Activated CD4-positive, alpha-beta memory T cell treated with anti-CD3 and anti-CD28 coated beads, Interleukin-2, amount 10 ng/mL, durations not matched to agents 7 days and 5 days (primary cell): ENCODE measurements at regions not wholly inside any gene's neighbourhood (a gene's known extent, or its start where the extent isn't known, plus 50 kb on each side); places are given as distances from the start of the nearest gene placed in this dataset.

Experiments
- CTCF ChIA-PET: fragments of 350-600 bp; sonication (Branson Sonifier 250); formaldehyde crosslinking; loops from one replicate; lab custom pipeline; 2021; ENCODE audit warnings: antibody characterized with exemption, inconsistent platforms; lab: Charles Lee
- POLR2A ChIA-PET: fragments of 350-600 bp; sonication (Branson Sonifier 250); formaldehyde crosslinking; loops from one replicate; lab custom pipeline; 2021; ENCODE audit warnings: antibody characterized with exemption; lab: Charles Lee
- DNase-seq: peaks from one replicate; pipeline ENCODE4 v3.0.0-alpha.2; 2020
- H3K27ac Mint-ChIP-seq: one replicate; pipeline ENCODE4 v1.8.0; 2021; ENCODE audit warnings: mild to moderate bottlenecking, mixed read lengths
- H3K27me3 Mint-ChIP-seq: one replicate; pipeline ENCODE4 v1.8.0; 2021; ENCODE audit warnings: mixed read lengths
- H3K36me3 Mint-ChIP-seq: one replicate; pipeline ENCODE4 v1.8.0; 2021; ENCODE audit warnings: low read depth, mixed read lengths
- H3K4me1 Mint-ChIP-seq: one replicate; pipeline ENCODE4 v1.8.0; 2021; ENCODE audit warnings: mixed read lengths
- H3K4me3 Mint-ChIP-seq: one replicate; pipeline ENCODE4 v1.8.0; 2021; ENCODE audit warnings: mild to moderate bottlenecking, mixed read lengths
- H3K9me3 Mint-ChIP-seq: one replicate; pipeline ENCODE4 v1.8.0; 2021; ENCODE audit warnings: mixed read lengths

GRCh38 chr5:30667293-30667692, 526.2 kb upstream of the CDH6 start:
- Mint-ChIP-seq H3K27me3 (no peaks in the 10 kb centered on the region), H3K27ac (no peak overlapping the region), H3K36me3 (no peaks in the 10 kb centered on the region), H3K9me3 (peaks cover 10% of the 10 kb centered on the region), H3K4me3 (no peak overlapping the region), H3K4me1 (no peaks in the 10 kb centered on the region)
- DNase-seq, result no peak
- ChIA-PET POLR2A (no interaction called here), CTCF (no interaction called here)

- no peaks in the 10 kb centered on the region for H3K36me3 Mint-ChIP-seq
- CTCF ChIA-PET, result no interaction called here
- peaks cover 11% of the 10 kb centered on the region for H3K9me3 Mint-ChIP-seq
- no peak overlapping the region for H3K4me3 Mint-ChIP-seq
- H3K4me1 Mint-ChIP-seq, result no peaks in the 10 kb centered on the region
- DNase-seq, result no peak
- H3K27me3 Mint-ChIP-seq, result no peaks in the 10 kb centered on the region
- no peak overlapping the region for H3K27ac Mint-ChIP-seq
- POLR2A ChIA-PET, result no interaction called here
Observed at GRCh38 chr5:30663536-30663935, 530.0 kb upstream of the CDH6 start.

DNA sequence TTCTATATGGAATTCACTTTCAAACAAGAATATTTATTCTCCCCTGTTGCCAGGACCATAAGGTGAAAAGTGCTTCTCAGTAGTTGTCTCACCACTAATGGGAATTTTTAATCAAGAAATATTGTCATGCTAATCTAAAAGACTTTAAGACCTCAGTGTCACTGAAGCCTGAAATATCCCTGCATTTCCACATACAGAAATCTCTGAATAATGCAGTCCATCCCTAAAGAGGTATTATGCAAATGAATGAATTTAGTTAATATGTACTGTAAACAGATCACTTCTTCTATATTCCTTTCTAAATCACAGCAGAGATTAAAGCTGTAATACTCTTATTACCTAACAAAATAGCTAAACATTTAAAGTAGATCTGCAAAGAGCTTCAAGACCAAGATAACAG, 531.1 kb upstream of the CDH6 start:
- POLR2A ChIA-PET, result no interaction called here
- Mint-ChIP-seq H3K27me3 (no peaks in the 10 kb centered on the region), H3K4me3 (no peak overlapping the region), H3K4me1 (no peaks in the 10 kb centered on the region), H3K36me3 (no peaks in the 10 kb centered on the region), H3K9me3 (peaks cover 11% of the 10 kb centered on the region), H3K27ac (no peak overlapping the region)
- CTCF ChIA-PET, result no interaction called here
- DNase-seq, result no peak

- H3K27ac Mint-ChIP-seq, result no peak overlapping the region
- H3K9me3 Mint-ChIP-seq, result peaks cover 14% of the 10 kb centered on the region
- no peaks in the 10 kb centered on the region for H3K4me1 Mint-ChIP-seq
- POLR2A ChIA-PET, result no interaction called here
- DNase-seq, result no peak
- no peaks in the 10 kb centered on the region for H3K27me3 Mint-ChIP-seq
- H3K36me3 Mint-ChIP-seq, result no peaks in the 10 kb centered on the region
- H3K4me3 Mint-ChIP-seq, result no peak overlapping the region
- CTCF ChIA-PET, result no interaction called here
Observed at GRCh38 chr5:30661730-30662129, 531.8 kb upstream of the CDH6 start.

DNA sequence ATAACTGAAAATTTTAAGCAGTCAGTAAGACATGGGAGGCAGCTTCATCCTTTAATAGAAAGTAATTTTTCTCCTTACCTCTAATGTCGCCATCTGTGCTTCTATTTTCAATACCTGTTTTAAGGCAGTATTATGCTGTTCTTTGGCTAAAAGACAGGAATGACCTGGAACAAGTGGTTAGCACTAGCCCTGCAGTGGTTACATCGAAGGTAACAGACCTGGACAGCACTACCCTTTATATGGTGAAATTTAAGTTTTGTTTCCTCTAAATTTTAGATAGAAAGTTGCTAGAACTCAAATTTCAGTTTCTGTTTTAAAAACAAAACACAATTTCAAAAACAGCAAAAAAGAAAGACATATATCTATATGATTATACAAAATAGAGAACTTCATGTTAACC, 534.1 kb upstream of the CDH6 start:
- ChIA-PET POLR2A (no interaction called here), CTCF (no interaction called here)
- no peak for DNase-seq

GRCh38 chr5:30650311-30650710, 543.2 kb upstream of the CDH6 start:
- Mint-ChIP-seq H3K4me1 (no peaks in the 10 kb centered on the region), H3K36me3 (no peaks in the 10 kb centered on the region), H3K27me3 (no peaks in the 10 kb centered on the region), H3K9me3 (peaks cover 4% of the 10 kb centered on the region), H3K27ac (no peak overlapping the region), H3K4me3 (no peak overlapping the region)
- POLR2A ChIA-PET, result no interaction called here
- CTCF ChIA-PET, result no interaction called here
- DNase-seq, result no peak

More for the DNA sequence above, 534.1 kb upstream of the CDH6 start:
- H3K4me1 Mint-ChIP-seq, result no peaks in the 10 kb centered on the region
- no peaks in the 10 kb centered on the region for H3K27me3 Mint-ChIP-seq
- no peaks in the 10 kb centered on the region for H3K36me3 Mint-ChIP-seq
- H3K9me3 Mint-ChIP-seq, result peaks cover 12% of the 10 kb centered on the region
- no peak overlapping the region for H3K27ac Mint-ChIP-seq
- H3K4me3 Mint-ChIP-seq, result no peak overlapping the region

DNA sequence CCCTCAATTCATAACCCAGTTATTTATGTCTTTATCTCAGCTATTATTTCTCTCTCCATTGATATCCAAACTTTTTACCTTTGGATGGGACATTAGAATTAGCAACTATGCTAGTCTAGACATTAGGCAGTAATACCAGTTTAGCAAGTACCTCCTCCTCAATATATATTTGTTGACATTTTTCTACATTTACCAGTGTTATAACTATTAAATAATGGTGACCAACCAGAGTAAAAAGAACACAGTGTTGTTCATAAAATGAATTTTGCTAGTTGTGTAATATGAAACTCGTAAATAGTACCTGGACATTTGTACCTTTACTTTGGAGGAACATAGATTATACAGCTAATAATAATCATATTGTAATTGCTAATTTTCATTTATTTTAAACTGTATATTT, 554.6 kb upstream of the CDH6 start:
- no peak for DNase-seq
- H3K4me1 Mint-ChIP-seq, result no peaks in the 10 kb centered on the region
- ChIA-PET CTCF (no interaction called here), POLR2A (no interaction called here)
- H3K36me3 Mint-ChIP-seq, result no peaks in the 10 kb centered on the region
- no peaks in the 10 kb centered on the region for H3K27me3 Mint-ChIP-seq
- H3K4me3 Mint-ChIP-seq, result no peak overlapping the region
- peaks cover 13% of the 10 kb centered on the region for H3K9me3 Mint-ChIP-seq
- no peak overlapping the region for H3K27ac Mint-ChIP-seq

GRCh38 chr5:30627945-30628344, 565.5 kb upstream of the CDH6 start:
- Mint-ChIP-seq H3K36me3 (no peaks in the 10 kb centered on the region), H3K27ac (no peak overlapping the region), H3K4me1 (no peaks in the 10 kb centered on the region), H3K4me3 (no peak overlapping the region), H3K27me3 (no peaks in the 10 kb centered on the region), H3K9me3 (peaks cover 14% of the 10 kb centered on the region)
- ChIA-PET POLR2A (no interaction called here), CTCF (no interaction called here)
- no peak for DNase-seq

DNA sequence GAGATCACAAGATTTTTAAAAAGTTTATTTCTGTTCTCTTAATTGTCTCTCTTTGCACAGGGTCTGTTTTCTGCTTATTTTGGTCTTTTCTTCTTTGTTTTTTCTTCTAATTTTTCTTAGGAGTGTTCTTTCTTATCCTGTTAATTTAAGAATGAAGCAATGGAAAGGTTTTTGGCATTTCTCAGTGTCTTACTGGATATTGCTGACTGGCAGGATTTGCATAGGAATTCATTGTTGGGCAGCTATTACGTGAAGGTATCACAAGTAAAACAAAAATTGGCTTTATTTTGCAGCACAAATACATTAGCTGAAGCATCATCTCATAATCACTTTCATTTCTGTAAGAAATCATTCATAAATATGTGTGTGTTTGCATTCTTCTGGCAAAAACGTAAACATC, 566.9 kb upstream of the CDH6 start:
- no peaks in the 10 kb centered on the region for H3K4me1 Mint-ChIP-seq
- POLR2A ChIA-PET, result no interaction called here
- no peak overlapping the region for H3K27ac Mint-ChIP-seq
- H3K9me3 Mint-ChIP-seq, result peaks cover 13% of the 10 kb centered on the region
- DNase-seq, result no peak
- CTCF ChIA-PET, result no interaction called here
- no peaks in the 10 kb centered on the region for H3K36me3 Mint-ChIP-seq
- no peak overlapping the region for H3K4me3 Mint-ChIP-seq
- H3K27me3 Mint-ChIP-seq, result no peaks in the 10 kb centered on the region

GRCh38 chr5:30620481-30621085, 572.9 kb upstream of the CDH6 start:
- POLR2A ChIA-PET, result no interaction called here
- H3K27ac Mint-ChIP-seq, result no peak overlapping the region
- H3K4me3 Mint-ChIP-seq, result no peak overlapping the region
- no peaks in the 10 kb centered on the region for H3K27me3 Mint-ChIP-seq
- no peak for DNase-seq
- H3K36me3 Mint-ChIP-seq, result no peaks in the 10 kb centered on the region
- CTCF ChIA-PET, result no interaction called here
- H3K4me1 Mint-ChIP-seq, result no peaks in the 10 kb centered on the region
- peaks cover 11% of the 10 kb centered on the region for H3K9me3 Mint-ChIP-seq

- H3K27ac Mint-ChIP-seq, result no peak overlapping the region
- CTCF ChIA-PET, result no interaction called here
- no peak for DNase-seq
- no peaks in the 10 kb centered on the region for H3K27me3 Mint-ChIP-seq
- H3K4me1 Mint-ChIP-seq, result no peaks in the 10 kb centered on the region
- no peak overlapping the region for H3K4me3 Mint-ChIP-seq
- H3K9me3 Mint-ChIP-seq, result peaks cover 17% of the 10 kb centered on the region
- H3K36me3 Mint-ChIP-seq, result no peaks in the 10 kb centered on the region
- POLR2A ChIA-PET, result no interaction called here
Observed at GRCh38 chr5:30608501-30608900, 585.0 kb upstream of the CDH6 start.

- H3K36me3 Mint-ChIP-seq, result no peaks in the 10 kb centered on the region
- no peak overlapping the region for H3K27ac Mint-ChIP-seq
- no peak overlapping the region for H3K4me3 Mint-ChIP-seq
- DNase-seq, result no peak
- no peaks in the 10 kb centered on the region for H3K27me3 Mint-ChIP-seq
- POLR2A ChIA-PET, result no interaction called here
- H3K4me1 Mint-ChIP-seq, result no peaks in the 10 kb centered on the region
- CTCF ChIA-PET, result no interaction called here
- H3K9me3 Mint-ChIP-seq, result peaks cover 10% of the 10 kb centered on the region
Observed at GRCh38 chr5:30607301-30607894, 586.1 kb upstream of the CDH6 start.

GRCh38 chr5:30605693-30606268, 587.7 kb upstream of the CDH6 start:
- Mint-ChIP-seq H3K4me3 (no peak overlapping the region), H3K27me3 (no peaks in the 10 kb centered on the region), H3K27ac (no peak overlapping the region), H3K4me1 (no peaks in the 10 kb centered on the region), H3K36me3 (no peaks in the 10 kb centered on the region), H3K9me3 (peaks cover 6% of the 10 kb centered on the region)
- POLR2A ChIA-PET, result no interaction called here
- DNase-seq, result no peak
- CTCF ChIA-PET, result no interaction called here

- Mint-ChIP-seq H3K36me3 (no peaks in the 10 kb centered on the region), H3K27me3 (no peaks in the 10 kb centered on the region), H3K9me3 (peaks cover 4% of the 10 kb centered on the region), H3K4me1 (no peaks in the 10 kb centered on the region), H3K27ac (no peak overlapping the region), H3K4me3 (no peak overlapping the region)
- ChIA-PET POLR2A (no interaction called here), CTCF (no interaction called here)
- DNase-seq, result no peak
Observed at GRCh38 chr5:30604648-30605262, 588.7 kb upstream of the CDH6 start.
